ENCODE measurements at regions not wholly inside any gene's neighbourhood (a gene's known extent, or its start where the extent isn't known, plus 50 kb on each side); places are given as distances from the start of the nearest gene placed in this dataset.

DNA sequence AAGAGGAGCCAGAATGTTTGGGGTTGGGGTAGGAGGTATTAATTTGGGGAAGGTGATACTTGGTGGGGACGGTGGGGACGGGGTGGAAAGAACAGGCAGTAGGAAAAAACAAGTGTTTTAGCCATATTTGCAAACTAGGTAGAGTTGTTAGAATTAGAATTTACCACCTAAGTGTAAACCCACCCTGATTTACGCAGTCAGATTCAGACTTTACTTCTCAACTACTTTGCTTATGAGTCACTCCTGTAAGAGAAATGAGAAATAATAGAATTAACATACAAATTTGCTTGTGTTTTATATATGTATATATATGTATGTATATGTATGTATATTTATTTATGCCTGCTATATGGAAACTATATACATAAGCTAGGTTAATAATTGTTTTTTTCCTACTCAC, 1168.2 kb upstream of the ZEB2 start:
- no peaks in the 10 kb centered on the region for H3K36me3 ChIP-seq (ENCODE audit: insufficient read depth)
- 84% methylated on average over 3 of the region's 3 CpGs for WGBS
- no peak for DNase-seq (ENCODE audit: extremely low spot score)
- no peak overlapping the region for H3K4me3 ChIP-seq (ENCODE audit: low read depth, low read length)
- H3K4me1 ChIP-seq (ENCODE audit: insufficient read depth), result no peaks in the 10 kb centered on the region
- no peak overlapping the region for H3K27ac ChIP-seq (ENCODE audit: low read depth)

DNA sequence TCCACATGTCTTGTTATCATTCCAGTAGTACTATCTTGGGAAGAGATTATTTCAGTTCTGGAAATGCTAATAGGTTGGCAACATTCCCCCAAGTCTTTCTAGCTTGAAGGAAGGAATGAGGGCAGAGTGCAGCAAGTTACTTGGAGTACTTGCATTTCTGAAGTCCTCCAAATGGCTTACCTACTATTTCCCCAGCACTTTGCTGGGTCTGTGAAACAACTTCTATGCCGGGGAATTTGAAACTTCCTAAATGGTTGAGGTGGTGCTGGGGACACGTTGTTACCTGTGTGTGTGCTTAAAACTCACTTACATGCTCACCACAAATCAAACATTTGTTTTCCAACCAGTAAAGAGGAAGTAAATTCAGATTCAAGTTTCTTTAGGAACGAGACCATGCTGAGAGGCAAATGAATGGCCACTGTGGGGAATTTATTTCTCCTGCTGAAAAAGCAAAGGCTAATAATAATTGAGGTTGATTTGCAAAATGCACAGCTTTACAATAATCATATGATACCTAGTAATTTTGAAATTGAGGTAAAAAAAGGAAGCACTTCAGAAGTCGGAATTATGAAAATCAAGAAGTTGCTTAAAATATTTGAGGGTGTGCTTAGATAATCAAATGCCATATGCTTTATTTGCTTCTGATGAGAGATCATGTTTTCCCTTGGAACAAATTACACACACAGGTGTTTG, 1167.7 kb upstream of the ZEB2 start:
- Histone ChIP-seq H3K27ac (ENCODE audit: low read depth) (no peak overlapping the region), H3K4me1 (ENCODE audit: insufficient read depth) (no peaks in the 10 kb centered on the region), H3K4me3 (ENCODE audit: low read depth, low read length) (no peak overlapping the region), H3K36me3 (ENCODE audit: insufficient read depth) (no peaks in the 10 kb centered on the region)
- DNase-seq (ENCODE audit: extremely low spot score), result no peak
- WGBS, result 61% methylated on average over 4 of the region's 4 CpGs

GRCh38 chr2:145685383-145686050, 1165.6 kb upstream of the ZEB2 start:
- no peak for DNase-seq (ENCODE audit: extremely low spot score)
- Histone ChIP-seq H3K4me3 (ENCODE audit: low read depth, low read length) (no peak overlapping the region), H3K27ac (ENCODE audit: low read depth) (no peak overlapping the region), H3K36me3 (ENCODE audit: insufficient read depth) (no peaks in the 10 kb centered on the region), H3K4me1 (ENCODE audit: insufficient read depth) (no peaks in the 10 kb centered on the region)
- WGBS, result 81% methylated on average over 4 of the region's 4 CpGs

- Histone ChIP-seq H3K4me3 (ENCODE audit: low read depth, low read length) (no peak overlapping the region), H3K36me3 (ENCODE audit: insufficient read depth) (no peaks in the 10 kb centered on the region), H3K27ac (ENCODE audit: low read depth) (no peak overlapping the region), H3K4me1 (ENCODE audit: insufficient read depth) (no peaks in the 10 kb centered on the region)
- DNase-seq (ENCODE audit: extremely low spot score), result no peak
Measured at GRCh38 chr2:145682546-145683157, 1162.7 kb upstream of the ZEB2 start.

DNA sequence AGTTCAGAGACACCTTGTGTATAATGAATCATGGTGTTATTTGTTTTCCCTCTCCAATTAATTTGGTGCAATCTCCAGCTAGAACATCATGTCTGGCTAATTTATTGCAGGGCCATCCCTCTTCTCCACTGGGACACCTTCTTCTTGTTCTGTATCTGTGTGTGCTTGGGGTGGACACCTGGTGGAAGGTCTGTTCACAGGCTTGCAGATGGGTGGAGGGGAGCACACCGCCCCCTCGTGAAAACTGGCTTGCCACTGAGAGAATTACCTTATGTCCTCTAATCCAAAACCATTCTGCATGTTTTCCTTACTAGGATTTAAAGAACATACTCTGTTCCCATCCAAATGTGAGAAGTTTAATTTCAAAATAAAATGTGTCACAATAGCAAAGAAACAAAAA, 1160.4 kb upstream of the ZEB2 start:
- no peaks in the 10 kb centered on the region for H3K4me1 ChIP-seq (ENCODE audit: insufficient read depth)
- H3K27ac ChIP-seq (ENCODE audit: low read depth), result no peak overlapping the region
- no peak for DNase-seq (ENCODE audit: extremely low spot score)
- H3K36me3 ChIP-seq (ENCODE audit: insufficient read depth), result no peaks in the 10 kb centered on the region
- WGBS, result 79% methylated on average over 2 of the region's 2 CpGs
- no peak overlapping the region for H3K4me3 ChIP-seq (ENCODE audit: low read depth, low read length)

DNA sequence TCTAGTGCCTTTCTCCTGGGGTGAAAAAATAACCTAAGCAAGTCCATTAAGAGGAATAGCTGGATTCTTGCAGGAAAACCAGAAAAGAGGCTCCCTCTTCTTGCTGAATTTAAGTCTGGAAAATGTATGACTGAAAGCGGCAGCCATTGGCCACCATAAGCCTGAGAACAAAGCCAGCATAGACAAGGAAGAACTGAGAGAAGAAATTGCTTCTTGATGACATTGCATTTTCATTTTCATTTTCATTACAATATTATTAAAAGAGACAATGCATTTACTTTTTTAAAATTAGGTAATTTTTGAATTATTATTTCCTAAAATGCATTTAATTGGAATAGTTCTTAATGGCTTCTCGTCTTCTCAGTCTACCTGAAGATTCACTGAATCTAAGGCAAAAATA, 1157.5 kb upstream of the ZEB2 start:
- WGBS, result 96% methylated on average over 2 of the region's 2 CpGs
- Histone ChIP-seq H3K4me3 (ENCODE audit: low read depth, low read length) (no peak overlapping the region), H3K36me3 (ENCODE audit: insufficient read depth) (no peaks in the 10 kb centered on the region), H3K27ac (ENCODE audit: low read depth) (no peak overlapping the region), H3K4me1 (ENCODE audit: insufficient read depth) (no peaks in the 10 kb centered on the region)
- DNase-seq (ENCODE audit: extremely low spot score), result no peak

- Histone ChIP-seq H3K36me3 (ENCODE audit: insufficient read depth) (no peaks in the 10 kb centered on the region), H3K4me3 (ENCODE audit: low read depth, low read length) (no peak overlapping the region), H3K4me1 (ENCODE audit: insufficient read depth) (no peaks in the 10 kb centered on the region), H3K27ac (ENCODE audit: low read depth) (no peak overlapping the region)
- DNase-seq (ENCODE audit: extremely low spot score), result no peak
- WGBS, result 88% methylated on average over 3 of the region's 3 CpGs
Measured at GRCh38 chr2:145674705-145675104, 1154.8 kb upstream of the ZEB2 start.

DNA sequence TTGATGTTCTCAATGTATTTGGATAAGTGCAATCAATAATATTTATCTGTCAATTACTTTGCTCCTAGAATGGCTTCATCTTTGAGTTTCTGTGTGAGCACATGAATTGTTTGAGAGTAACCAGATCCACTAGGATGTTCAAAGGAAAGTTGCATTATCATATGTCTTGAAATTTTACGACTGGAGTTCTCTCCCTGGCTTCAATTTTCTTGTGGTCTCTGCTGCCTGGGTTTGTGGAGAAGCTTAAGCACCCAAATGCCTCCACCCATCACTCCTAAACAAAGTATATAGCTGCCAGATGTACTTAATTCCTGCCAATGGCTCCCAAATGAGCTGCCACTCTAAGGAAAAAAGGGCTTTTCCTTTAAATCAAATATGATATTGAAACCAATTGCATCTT, 1149.4 kb upstream of the ZEB2 start:
- Histone ChIP-seq H3K36me3 (ENCODE audit: insufficient read depth) (no peaks in the 10 kb centered on the region), H3K4me3 (ENCODE audit: low read depth, low read length) (no peak overlapping the region), H3K27ac (ENCODE audit: low read depth) (no peak overlapping the region), H3K4me1 (ENCODE audit: insufficient read depth) (no peaks in the 10 kb centered on the region)
- 54% methylated on average over 1 of the region's 1 CpG for WGBS
- DNase-seq (ENCODE audit: extremely low spot score), result no peak

DNA sequence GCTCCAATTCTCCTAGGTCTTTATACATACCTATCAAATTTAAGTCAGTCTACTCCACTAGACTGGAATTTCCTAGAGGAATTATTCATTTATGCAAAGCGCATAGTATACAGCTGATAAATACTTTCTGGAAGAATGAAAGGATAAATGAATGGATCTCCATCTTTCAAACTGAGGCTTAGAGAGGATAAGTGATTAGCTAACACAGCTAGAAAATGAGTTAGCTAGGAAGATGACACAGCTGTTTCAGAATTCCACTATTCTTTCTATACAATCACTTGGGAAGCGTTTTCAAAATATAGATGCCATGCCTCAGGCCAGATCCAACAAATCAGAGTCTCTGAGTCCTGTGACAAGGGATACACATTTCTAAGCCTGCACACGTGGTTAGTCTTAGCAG, 1146.6 kb upstream of the ZEB2 start:
- 85% methylated on average over 3 of the region's 3 CpGs for WGBS
- no peak overlapping the region for H3K4me3 ChIP-seq (ENCODE audit: low read depth, low read length)
- H3K4me1 ChIP-seq (ENCODE audit: insufficient read depth), result no peaks in the 10 kb centered on the region
- no peak overlapping the region for H3K27ac ChIP-seq (ENCODE audit: low read depth)
- H3K36me3 ChIP-seq (ENCODE audit: insufficient read depth), result no peaks in the 10 kb centered on the region
- no peak for DNase-seq (ENCODE audit: extremely low spot score)

DNA sequence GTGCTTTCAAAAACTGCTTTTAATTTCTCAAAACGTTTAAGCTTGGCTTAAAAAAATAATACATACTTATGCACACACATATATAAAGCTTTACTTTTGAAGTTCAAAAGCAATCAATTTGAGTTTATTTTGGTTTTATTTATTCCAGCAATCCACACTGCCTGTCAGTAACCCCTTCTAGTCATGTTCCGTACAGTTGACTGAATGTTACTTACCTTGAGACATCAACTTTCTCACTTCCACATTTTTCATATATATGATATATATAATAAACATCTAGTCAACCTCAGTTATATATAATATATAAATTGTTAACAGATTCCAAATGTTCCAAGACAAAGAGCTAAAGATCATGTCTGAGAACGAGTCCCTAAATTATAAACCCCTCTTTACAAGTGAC, 1137.3 kb upstream of the ZEB2 start:
- WGBS, result 87% methylated on average over 3 of the region's 3 CpGs
- no peaks in the 10 kb centered on the region for H3K36me3 ChIP-seq (ENCODE audit: insufficient read depth)
- H3K4me3 ChIP-seq (ENCODE audit: low read depth, low read length), result no peak overlapping the region
- DNase-seq (ENCODE audit: extremely low spot score), result no peak
- no peak overlapping the region for H3K27ac ChIP-seq (ENCODE audit: low read depth)
- H3K4me1 ChIP-seq (ENCODE audit: insufficient read depth), result no peaks in the 10 kb centered on the region

GRCh38 chr2:145655165-145655765, 1135.3 kb upstream of the ZEB2 start:
- WGBS, result 90% methylated on average over 5 of the region's 5 CpGs
- Histone ChIP-seq H3K27ac (ENCODE audit: low read depth) (no peak overlapping the region), H3K4me1 (ENCODE audit: insufficient read depth) (no peaks in the 10 kb centered on the region), H3K36me3 (ENCODE audit: insufficient read depth) (no peaks in the 10 kb centered on the region), H3K4me3 (ENCODE audit: low read depth, low read length) (no peak overlapping the region)
- no peak for DNase-seq (ENCODE audit: extremely low spot score)

DNA sequence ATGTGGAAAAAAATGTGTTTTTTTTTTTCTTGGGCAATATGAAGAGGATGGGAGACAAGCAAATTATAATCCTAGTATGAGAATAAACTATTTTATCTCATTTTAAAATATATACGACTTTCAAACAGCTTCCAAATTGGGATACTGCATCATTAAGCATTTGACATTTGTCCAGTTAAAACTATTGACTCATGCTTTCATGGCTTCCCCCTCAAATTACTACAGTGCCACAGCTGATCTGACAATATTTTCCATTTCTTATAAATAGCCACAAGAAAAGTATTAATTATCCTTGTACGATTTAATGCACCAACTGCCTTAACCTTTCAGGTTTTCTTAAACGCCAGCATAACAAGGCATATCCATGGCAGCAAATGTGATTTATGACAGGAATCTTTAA, 1134.8 kb upstream of the ZEB2 start:
- Histone ChIP-seq H3K4me3 (ENCODE audit: low read depth, low read length) (no peak overlapping the region), H3K4me1 (ENCODE audit: insufficient read depth) (no peaks in the 10 kb centered on the region), H3K36me3 (ENCODE audit: insufficient read depth) (no peaks in the 10 kb centered on the region), H3K27ac (ENCODE audit: low read depth) (no peak overlapping the region)
- 68% methylated on average over 3 of the region's 3 CpGs for WGBS
- no peak for DNase-seq (ENCODE audit: extremely low spot score)

- H3K4me3 ChIP-seq (ENCODE audit: low read depth, low read length), result no peak overlapping the region
- no peak overlapping the region for H3K27ac ChIP-seq (ENCODE audit: low read depth)
- DNase-seq (ENCODE audit: extremely low spot score), result no peak
- WGBS, result 78% methylated on average over 2 of the region's 2 CpGs
- H3K4me1 ChIP-seq (ENCODE audit: insufficient read depth), result no peaks in the 10 kb centered on the region
- no peaks in the 10 kb centered on the region for H3K36me3 ChIP-seq (ENCODE audit: insufficient read depth)
Measured at GRCh38 chr2:145654156-145654555, 1134.2 kb upstream of the ZEB2 start.

GRCh38 chr2:145653553-145653952, 1133.6 kb upstream of the ZEB2 start:
- H3K36me3 ChIP-seq (ENCODE audit: insufficient read depth), result no peaks in the 10 kb centered on the region
- no peak overlapping the region for H3K27ac ChIP-seq (ENCODE audit: low read depth)
- H3K4me3 ChIP-seq (ENCODE audit: low read depth, low read length), result no peak overlapping the region
- no peaks in the 10 kb centered on the region for H3K4me1 ChIP-seq (ENCODE audit: insufficient read depth)
- no peak for DNase-seq (ENCODE audit: extremely low spot score)
